ENCODE measurements at regions not wholly inside any gene's neighbourhood (a gene's known extent, or its start where the extent isn't known, plus 50 kb on each side); places are given as distances from the start of the nearest gene placed in this dataset.

- CTCF ChIA-PET: no interaction called here
- ATAC-seq (ENCODE audit: poor library complexity): no peak
Measured at GRCh38 chr2:150769421-150769820, 282.0 kb upstream of the RND3 start.

GRCh38 chr2:150767991-150768746 is 280.7 kb upstream of the RND3 start:
- Histone ChIP-seq H3K27me3 (ENCODE audit: control insufficient read depth in 1 of 2, insufficient read depth in 2 of 2, low read length in 2 of 2) (no peaks in the 10 kb centered on the region), H3K4me3 (ENCODE audit: low read length) (no peak overlapping the region), H3K27ac (ENCODE audit: low read depth in 1 of 2, low read length in 2 of 2) (no peak overlapping the region), H3K9me3 (ENCODE audit: control insufficient read depth in 1 of 2, insufficient read depth in 1 of 2, low read length in 2 of 2) (peaks cover 0 to 3% of the 10 kb centered on the region in 2 experiments), H3K4me1 (ENCODE audit: insufficient read depth, low read length) (no peaks in the 10 kb centered on the region), H3K36me3 (ENCODE audit: insufficient read depth, low read length) (no peaks in the 10 kb centered on the region)
- H3K9me3 Mint-ChIP-seq: no peaks in the 10 kb centered on the region
- no peaks in the 10 kb centered on the region for H3K36me3 Mint-ChIP-seq (ENCODE audit: low read depth)
- H3K27me3 Mint-ChIP-seq: no peaks in the 10 kb centered on the region
- intact Hi-C loops (cut with DNase I, micrococcal nuclease): no loop called here
- ATAC-seq (ENCODE audit: poor library complexity) (no peak), DNase-seq (no peak)
- no peak for TF ChIP-seq CTCF (IDR thresholded peaks at IDR 0.05)
- H3K4me3 Mint-ChIP-seq: no peak overlapping the region
- no peak overlapping the region for H3K27ac Mint-ChIP-seq
- ChIA-PET CTCF (no interaction called here), POLR2A (no interaction called here)
- no peaks in the 10 kb centered on the region for H3K4me1 Mint-ChIP-seq (ENCODE audit: low read depth)

More at GRCh38 chr2:150769421-150769820, 282.0 kb upstream of the RND3 start:
- intact Hi-C loops (cut with DNase I, micrococcal nuclease): no loop called here
- no peaks in the 10 kb centered on the region for H3K27me3 Mint-ChIP-seq
- no peaks in the 10 kb centered on the region for H3K9me3 Mint-ChIP-seq
- H3K36me3 ChIP-seq (ENCODE audit: insufficient read depth, low read length): no peaks in the 10 kb centered on the region
- no peak overlapping the region for H3K27ac Mint-ChIP-seq
- H3K4me1 ChIP-seq (ENCODE audit: insufficient read depth, low read length): no peaks in the 10 kb centered on the region
- H3K36me3 Mint-ChIP-seq (ENCODE audit: low read depth): no peaks in the 10 kb centered on the region
- no peak for DNase-seq
- H3K27me3 ChIP-seq (ENCODE audit: control insufficient read depth in 1 of 2, insufficient read depth in 2 of 2, low read length in 2 of 2): no peaks in the 10 kb centered on the region
- no peak overlapping the region for H3K4me3 Mint-ChIP-seq
- no peaks in the 10 kb centered on the region for H3K4me1 Mint-ChIP-seq (ENCODE audit: low read depth)
- TF ChIP-seq CTCF (IDR thresholded peaks at IDR 0.05): no peak
- H3K27ac ChIP-seq (ENCODE audit: low read depth in 1 of 2, low read length in 2 of 2): no peak overlapping the region
- POLR2A ChIA-PET: no interaction called here
- H3K9me3 ChIP-seq (ENCODE audit: control insufficient read depth in 1 of 2, insufficient read depth in 1 of 2, low read length in 2 of 2): peaks cover 0 to 3% of the 10 kb centered on the region in 2 experiments
- H3K4me3 ChIP-seq (ENCODE audit: low read length): no peak overlapping the region

GRCh38 chr2:150762571-150762970 is 275.1 kb upstream of the RND3 start:
- Histone ChIP-seq H3K36me3 (ENCODE audit: insufficient read depth, low read length) (no peaks in the 10 kb centered on the region), H3K4me1 (ENCODE audit: insufficient read depth, low read length) (no peaks in the 10 kb centered on the region), H3K27me3 (ENCODE audit: control insufficient read depth in 1 of 2, insufficient read depth in 2 of 2, low read length in 2 of 2) (no peaks in the 10 kb centered on the region), H3K27ac (ENCODE audit: low read depth in 1 of 2, low read length in 2 of 2) (no peak overlapping the region), H3K4me3 (ENCODE audit: low read length) (no peak overlapping the region), H3K9me3 (ENCODE audit: control insufficient read depth in 1 of 2, insufficient read depth in 1 of 2, low read length in 2 of 2) (peaks cover 0 to 3% of the 10 kb centered on the region in 2 experiments)
- intact Hi-C loops (cut with DNase I, micrococcal nuclease): no loop called here
- Mint-ChIP-seq H3K36me3 (ENCODE audit: low read depth) (no peaks in the 10 kb centered on the region), H3K27ac (no peak overlapping the region), H3K27me3 (no peaks in the 10 kb centered on the region), H3K9me3 (no peaks in the 10 kb centered on the region), H3K4me1 (ENCODE audit: low read depth) (no peaks in the 10 kb centered on the region), H3K4me3 (no peak overlapping the region)
- TF ChIP-seq CTCF (IDR thresholded peaks at IDR 0.05): no peak
- DNase-seq (no peak), ATAC-seq (ENCODE audit: poor library complexity) (no peak)
- ChIA-PET CTCF (no interaction called here), POLR2A (no interaction called here)

Measured in CD4-positive, alpha-beta T cell (primary cell).